GM10266 (cell line): ENCODE measurements at regions not wholly inside any gene's neighbourhood (a gene's known extent, or its start where the extent isn't known, plus 50 kb on each side); places are given as distances from the start of the nearest gene placed in this dataset.
"Not testable (repeated sequence)": the region's sequence is repeated elsewhere in the genome, so short reads cannot be mapped to it uniquely, and the experiment has no call there.

Source experiments
- DNase-seq: peaks from one replicate; pipeline ENCODE4 v3.0.0; 2012; ENCODE audit errors: extremely low spot score
- TF ChIP-seq, protein P1 (sequence below): IDR thresholded peaks from 2 replicates; pipeline ENCODE4 v1.5.1; 2012; ENCODE audit warnings: mild to moderate bottlenecking, low read depth; ENCODE audit not compliant: control insufficient read depth, insufficient read depth; ENCODE audit errors: missing control alignments

DNA sequence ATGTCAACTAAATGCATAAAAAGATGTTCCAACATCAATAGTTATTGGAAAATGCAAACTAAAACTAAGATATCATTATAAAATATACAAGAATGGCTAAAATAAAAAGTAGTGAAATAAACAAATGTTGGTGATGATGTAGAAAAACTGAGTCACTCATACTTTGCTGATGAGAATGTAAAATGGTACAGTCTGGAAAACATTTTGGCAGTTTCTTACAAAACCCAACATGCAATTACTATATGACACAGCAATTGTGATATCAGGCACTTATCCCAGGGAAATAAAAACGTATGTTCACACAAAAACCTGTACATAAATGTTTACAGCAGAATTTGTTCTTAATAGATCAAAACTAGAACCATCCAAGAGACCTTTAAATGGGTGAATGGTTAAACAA, 182.6 kb downstream of the RTL9 start:
- TF ChIP-seq, protein P1, sequence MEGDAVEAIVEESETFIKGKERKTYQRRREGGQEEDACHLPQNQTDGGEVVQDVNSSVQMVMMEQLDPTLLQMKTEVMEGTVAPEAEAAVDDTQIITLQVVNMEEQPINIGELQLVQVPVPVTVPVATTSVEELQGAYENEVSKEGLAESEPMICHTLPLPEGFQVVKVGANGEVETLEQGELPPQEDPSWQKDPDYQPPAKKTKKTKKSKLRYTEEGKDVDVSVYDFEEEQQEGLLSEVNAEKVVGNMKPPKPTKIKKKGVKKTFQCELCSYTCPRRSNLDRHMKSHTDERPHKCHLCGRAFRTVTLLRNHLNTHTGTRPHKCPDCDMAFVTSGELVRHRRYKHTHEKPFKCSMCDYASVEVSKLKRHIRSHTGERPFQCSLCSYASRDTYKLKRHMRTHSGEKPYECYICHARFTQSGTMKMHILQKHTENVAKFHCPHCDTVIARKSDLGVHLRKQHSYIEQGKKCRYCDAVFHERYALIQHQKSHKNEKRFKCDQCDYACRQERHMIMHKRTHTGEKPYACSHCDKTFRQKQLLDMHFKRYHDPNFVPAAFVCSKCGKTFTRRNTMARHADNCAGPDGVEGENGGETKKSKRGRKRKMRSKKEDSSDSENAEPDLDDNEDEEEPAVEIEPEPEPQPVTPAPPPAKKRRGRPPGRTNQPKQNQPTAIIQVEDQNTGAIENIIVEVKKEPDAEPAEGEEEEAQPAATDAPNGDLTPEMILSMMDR, result no peak
- DNase-seq, result no peak

DNA sequence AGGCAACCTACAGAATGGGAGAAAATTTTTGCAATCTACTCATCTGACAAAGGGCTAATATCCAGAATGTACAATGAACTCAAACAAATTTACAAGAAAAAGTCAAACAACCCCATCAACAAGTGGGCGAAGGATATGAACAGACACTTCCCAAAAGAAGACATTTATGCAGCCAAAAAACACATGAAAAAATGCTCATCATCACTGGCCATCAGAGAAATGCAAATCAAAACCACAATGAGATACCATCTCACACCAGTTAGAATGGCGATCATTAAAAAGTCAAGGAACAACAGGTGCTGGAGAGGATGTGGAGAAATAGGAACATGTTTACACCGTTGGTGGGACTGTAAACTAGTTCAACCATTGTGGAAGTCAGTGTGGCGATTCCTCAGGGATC, 192.2 kb downstream of the RTL9 start:
- DNase-seq, result not testable (repeated sequence)

DNA sequence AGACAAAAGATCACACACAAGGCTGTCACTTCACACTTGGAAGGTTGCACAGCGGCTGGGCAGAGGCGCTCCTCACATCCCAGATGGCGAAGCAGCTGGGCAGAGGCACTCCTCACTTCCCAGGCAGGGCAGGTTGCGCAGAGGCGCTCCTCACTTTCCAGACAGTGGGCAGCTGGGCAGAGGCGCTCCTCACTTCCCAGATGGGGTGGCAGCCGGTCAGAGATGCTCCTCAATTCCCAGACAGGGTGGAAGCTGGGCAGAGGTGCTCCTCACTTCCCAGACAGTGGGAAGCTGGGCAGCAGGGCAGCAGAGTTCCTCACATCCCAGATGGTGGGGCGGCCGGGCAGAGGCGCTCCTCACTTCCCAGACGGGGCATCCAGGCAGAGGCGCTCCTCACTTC, 199.2 kb downstream of the RTL9 start:
- no peak for DNase-seq
- TF ChIP-seq, protein P1, result no peak

DNA sequence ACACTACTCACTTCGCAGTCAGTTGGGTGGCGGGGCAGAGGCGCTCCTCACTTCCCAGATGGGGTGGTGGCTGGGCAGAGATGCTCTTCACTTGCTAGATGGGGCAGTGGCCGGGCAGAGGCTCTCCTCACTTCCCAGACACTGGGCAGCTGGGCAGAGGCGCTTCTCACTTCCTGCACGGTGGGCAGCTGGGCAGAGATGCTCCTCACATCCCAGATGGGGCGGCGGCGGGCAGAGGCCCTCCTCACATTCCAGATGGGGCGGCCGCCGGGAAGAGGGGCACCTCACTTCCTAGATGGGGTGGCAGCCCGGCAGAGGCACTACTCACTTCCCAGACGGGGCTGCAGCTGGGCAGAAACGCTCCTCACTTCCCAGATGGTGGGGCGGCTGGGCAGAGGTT, 199.8 kb downstream of the RTL9 start:
- DNase-seq, result no peak
- TF ChIP-seq, protein P1, result no peak

DNA sequence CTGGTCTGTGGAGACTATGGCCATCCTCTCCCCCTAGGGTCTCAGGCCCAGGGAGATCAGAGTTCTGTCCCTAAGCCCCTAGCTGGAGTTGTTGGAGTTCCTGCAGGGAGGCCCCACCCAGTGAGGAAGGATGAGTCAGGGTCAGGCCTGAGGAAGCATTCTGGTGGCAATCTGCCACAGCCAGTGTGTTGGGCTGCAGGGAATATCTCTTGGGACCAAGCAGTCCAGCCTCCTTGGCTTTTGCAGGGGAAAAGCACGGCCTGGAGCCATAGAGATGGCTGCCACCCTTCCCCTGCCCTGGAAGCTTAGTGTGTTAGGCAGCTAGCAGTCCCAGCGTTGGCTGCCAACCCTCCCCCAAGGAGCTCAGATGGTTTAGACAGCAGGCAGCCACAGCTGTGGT, 202.4 kb downstream of the RTL9 start:
- no peak for DNase-seq
- TF ChIP-seq, protein P1, result no peak

DNA sequence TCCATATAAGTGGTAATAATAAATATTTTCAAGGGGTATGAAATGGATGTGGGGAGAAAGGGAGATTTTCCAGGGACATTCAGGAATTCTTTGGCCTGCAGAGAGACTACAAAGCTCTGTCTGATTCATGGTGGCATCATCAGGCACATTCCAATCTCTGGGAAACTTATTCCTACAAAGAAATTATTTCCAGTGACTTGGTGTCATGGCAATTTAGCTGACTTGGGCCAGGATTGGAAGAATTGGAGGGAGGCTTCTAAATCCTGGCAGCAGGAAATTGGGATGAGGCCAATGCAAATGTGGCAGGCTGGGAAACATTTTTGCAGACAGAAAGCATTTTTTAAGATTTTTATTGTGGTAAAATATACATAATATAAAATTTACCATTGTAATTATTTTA, 204.6 kb downstream of the RTL9 start:
- TF ChIP-seq, protein P1, result no peak
- DNase-seq, result no peak

DNA sequence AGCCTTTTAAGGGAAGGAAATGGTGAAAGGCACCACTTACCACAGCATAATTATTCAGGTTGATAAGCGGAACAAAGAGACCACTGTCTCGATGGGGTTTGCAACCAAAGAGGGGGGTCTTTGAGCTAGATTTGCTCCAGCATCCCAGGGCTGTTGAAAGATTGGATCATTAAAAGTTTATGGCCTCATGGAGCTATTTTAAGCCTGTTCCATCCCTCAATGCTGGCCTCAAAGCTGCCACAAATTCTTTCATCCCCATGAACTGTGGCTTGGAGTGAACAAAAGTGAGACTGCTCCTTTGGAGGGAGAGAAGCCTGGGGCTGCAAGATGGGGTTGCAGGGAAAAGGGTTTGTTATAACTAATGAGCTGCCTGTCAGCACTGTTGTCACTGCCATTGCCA, 209.8 kb downstream of the RTL9 start:
- TF ChIP-seq, protein P1, result no peak
- DNase-seq, result no peak

DNA sequence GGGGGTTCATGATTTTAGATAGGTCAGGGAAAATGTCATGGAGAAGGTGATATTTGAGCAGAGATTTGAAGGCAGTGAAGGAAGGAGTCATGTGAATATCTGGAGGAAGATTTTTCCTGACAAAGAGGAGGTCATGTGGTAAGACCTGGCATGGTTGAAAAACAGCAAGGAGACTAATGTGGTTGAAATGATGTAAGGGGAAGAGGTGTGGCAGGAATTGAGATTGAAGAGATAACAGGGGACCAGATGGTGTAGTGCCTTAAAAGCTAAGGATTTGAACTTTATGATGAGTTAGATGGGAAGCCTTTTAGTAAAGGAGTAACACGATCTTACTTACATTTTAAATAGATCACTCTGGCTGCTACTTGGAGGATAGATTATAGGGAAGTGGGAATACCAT, 210.9 kb downstream of the RTL9 start:
- TF ChIP-seq, protein P1, result no peak
- no peak for DNase-seq
